IPS DF 6.9 (cell line): ENCODE measurements at regions not wholly inside any gene's neighbourhood (a gene's known extent, or its start where the extent isn't known, plus 50 kb on each side); places are given as distances from the start of the nearest gene placed in this dataset.
A peak's percentile ranks its signal among the peaks of the same experiment; 100 is the strongest.
"Not testable (repeated sequence)": the region's sequence is repeated elsewhere in the genome, so short reads cannot be mapped to it uniquely, and the experiment has no call there.

ENCODE experiments used
- DNase-seq: peaks from one replicate; pipeline ENCODE4 v3.0.0-alpha.2; 2013; ENCODE audit warnings: low read depth, low spot score
- H3K27ac ChIP-seq: one replicate; pipeline ENCODE4 v1.5.1; 2013; ENCODE audit warnings: low read length, control low read depth
- H3K27me3 ChIP-seq: 2 replicates; pipeline ENCODE4 v1.6.1; 2013; ENCODE audit warnings: mild to moderate bottlenecking, low read length; ENCODE audit not compliant: control insufficient read depth, insufficient read depth
- H3K36me3 ChIP-seq: 2 replicates; pipeline ENCODE4 v1.6.1; 2013; ENCODE audit warnings: low read length; ENCODE audit not compliant: control insufficient read depth, insufficient read depth
- H3K4me1 ChIP-seq: 2 replicates; pipeline ENCODE4 v1.6.1; 2013; ENCODE audit warnings: low read length; ENCODE audit not compliant: control insufficient read depth, insufficient read depth
- H3K4me3 ChIP-seq: 2 replicates; pipeline ENCODE4 v1.5.1; 2013; ENCODE audit warnings: mild to moderate bottlenecking, low read length
- H3K9me3 ChIP-seq: 2 replicates; pipeline ENCODE4 v1.6.1; 2013; ENCODE audit warnings: low read length, inconsistent platforms; ENCODE audit not compliant: control insufficient read depth, insufficient read depth
- WGBS: extraction: QIAGEN DNeasy Blood & Tissue Kit; methylation state at CpG from one replicate; pipeline ENCODE4 v1.1.7; 2013; ENCODE audit warnings: mixed read lengths, missing lambda C conversion rate; ENCODE audit not compliant: insufficient read length, insufficient coverage; 5-methylcytosine and 5-hydroxymethylcytosine counted together

GRCh38 chr15:101980206-101980910 lies 168.4 kb downstream of the OR4F15 start:
- DNase-seq, result peak; percentile 2
- WGBS, result 100% methylated on average over 4 of the region's 53 CpGs
- H3K36me3 ChIP-seq, H3K4me3 ChIP-seq, H3K27ac ChIP-seq, H3K9me3 ChIP-seq, H3K27me3 ChIP-seq, H3K4me1 ChIP-seq: not testable (repeated sequence)
